ENCODE measurements at regions not wholly inside any gene's neighbourhood (a gene's known extent, or its start where the extent isn't known, plus 50 kb on each side); places are given as distances from the start of the nearest gene placed in this dataset.
A peak's percentile ranks its signal among the peaks of the same experiment; 100 is the strongest.

- TF ChIP-seq ETS1 (IDR thresholded peaks at IDR 0.05), result no peak
- TF ChIP-seq NANOG (IDR thresholded peaks at IDR 0.05; ENCODE audit: borderline replicate concordance), result no peak
- TF ChIP-seq CREB1 (CRISPR knock-in tag; IDR thresholded peaks at IDR 0.05; ENCODE audit: low read depth), result no peak
- no peak for TF ChIP-seq CTCF (conservative IDR thresholded peaks at IDR 0.05; ENCODE audit: low read depth in 2 of 2)
These were observed 286.5 kb upstream of the JARID2 start (continued) for GRCh38 chr6:14959324-14959885.

GRCh38 chr6:14964556-14965270, 281.2 kb upstream of the JARID2 start:
- Histone ChIP-seq H3K27me3 (ENCODE audit: insufficient read depth) (no peaks in the 10 kb centered on the region), H3K4me3 (no peak overlapping the region), H3K79me2 (replicated peaks; ENCODE audit: insufficient read depth) (no peaks in the 10 kb centered on the region; the same call in none of the 2 replicates), H3K4me1 (ENCODE audit: insufficient read depth) (peaks cover 38% of the 10 kb centered on the region), H3F3A (replicated peaks; ENCODE audit: low read depth) (0 out of 2 replicates have a peak, but pooled peaks cover 3% of the 10 kb centered on the region), H4K20me1 (replicated peaks; ENCODE audit: insufficient read depth) (no peaks in the 10 kb centered on the region), H3K27ac (ENCODE audit: low read depth) (0 out of 2 replicates have a peak overlapping the region, but pooled peaks have one; percentile 5), H2AFZ (no peak overlapping the region), H3K9me2 (ENCODE audit: insufficient read depth) (no peaks in the 10 kb centered on the region), H3K36me3 (ENCODE audit: insufficient read depth) (no peaks in the 10 kb centered on the region), H3K4me2 (no peak overlapping the region; the same call in 1 of the 2 replicates)
- Mint-ChIP-seq H3K27me3 (ENCODE audit: insufficient read depth, low read depth, poor library complexity) (peaks cover 2% of the 10 kb centered on the region), H3K9me3 (peaks cover 10% of the 10 kb centered on the region; the same call in 2 of the 3 replicates), H3K4me3 (no peak overlapping the region), H3K4me1 (peaks cover 31% of the 10 kb centered on the region), H3K27ac (peak overlapping the region; percentile 68), H3K36me3 (ENCODE audit: low read depth) (peaks cover 12% of the 10 kb centered on the region)
- ATAC-seq, result no peak; the same call in 2 of the 3 replicates
- DNase-seq (ENCODE audit: low spot score), result peak; percentile 55
- TF ChIP-seq STAT1 (IDR thresholded peaks at IDR 0.05; ENCODE audit: unreplicated experiment), result no peak
- TF ChIP-seq NANOG (IDR thresholded peaks at IDR 0.05; ENCODE audit: borderline replicate concordance), result no peak
- no peak for TF ChIP-seq EZH2 (IDR thresholded peaks at IDR 0.05; ENCODE audit: low read depth, unreplicated experiment)
- TF ChIP-seq POLR2AphosphoS5 (IDR thresholded peaks at IDR 0.05; ENCODE audit: low read depth), result no peak
- no peak for TF ChIP-seq EZH2phosphoT487 (IDR thresholded peaks at IDR 0.05; ENCODE audit: unreplicated experiment)
- no peak for TF ChIP-seq ETS1 (IDR thresholded peaks at IDR 0.05)
- no peak for TF ChIP-seq REST (IDR thresholded peaks at IDR 0.05; ENCODE audit: unreplicated experiment)
- TF ChIP-seq ZNF331 (CRISPR knock-in tag; IDR thresholded peaks at IDR 0.05; ENCODE audit: low read depth), result no peak
- no peak for TF ChIP-seq CREB1 (CRISPR knock-in tag; IDR thresholded peaks at IDR 0.05; ENCODE audit: low read depth)
- no peak for TF ChIP-seq JUNB (IDR thresholded peaks at IDR 0.05; ENCODE audit: unreplicated experiment)
- no peak for TF ChIP-seq CTCF (conservative IDR thresholded peaks at IDR 0.05; ENCODE audit: low read depth in 2 of 2)
